ENCODE measurements at regions not wholly inside any gene's neighbourhood (a gene's known extent, or its start where the extent isn't known, plus 50 kb on each side); places are given as distances from the start of the nearest gene placed in this dataset.

- no peak overlapping the region for H3K4ac ChIP-seq (replicated peaks; ENCODE audit: insufficient read length, low read depth, low read length)
- H3K4me3 ChIP-seq (ENCODE audit: extremely low read depth in 1 of 4, insufficient read depth in 2 of 4, low read depth in 3 of 4, low read length in 4 of 4), result no peak overlapping the region
- no peak overlapping the region for H2AFZ ChIP-seq (ENCODE audit: low read length)
- no peaks in the 10 kb centered on the region for H3K36me3 ChIP-seq (ENCODE audit: control insufficient read depth in 2 of 4, insufficient read depth in 4 of 4, low read length in 3 of 4)
- no peak overlapping the region for H3K18ac ChIP-seq (ENCODE audit: extremely low read depth, low read length)
- no peaks in the 10 kb centered on the region for H4K20me1 ChIP-seq (replicated peaks in 1 of 2; ENCODE audit: control insufficient read depth in 1 of 2, insufficient read depth in 2 of 2, low read length in 2 of 2)
- no peak overlapping the region for H4K91ac ChIP-seq (replicated peaks; ENCODE audit: insufficient read length, low read length)
- DNase-seq (ENCODE audit: low read depth in 1 of 2, low spot score in 2 of 2), result no peak
- no peak overlapping the region for H3K27ac ChIP-seq (ENCODE audit: low read depth, low read length)
- no peak overlapping the region for H2BK20ac ChIP-seq (ENCODE audit: low read length)
- H3K4me1 ChIP-seq (replicated peaks in 1 of 4; ENCODE audit: control insufficient read depth in 3 of 4, insufficient read depth in 4 of 4, low read length in 3 of 4), result no peaks in the 10 kb centered on the region
- H3K9ac ChIP-seq (replicated peaks in 1 of 4; ENCODE audit: extremely low read depth in 1 of 4, low read depth in 3 of 4, low read length in 3 of 4), result no peak overlapping the region
- no peak overlapping the region for H3K23ac ChIP-seq (ENCODE audit: insufficient read length)
- POLR2A ChIA-PET (ENCODE audit: partially characterized antibody), result no interaction called here
- 95% methylated on average over 5 of the region's 5 CpGs; no CpG with 5 or more reads in 1 of the 2 experiments for WGBS, 2 experiments (ENCODE audit: extremely low coverage in 1 of 2, insufficient coverage in 1 of 2, insufficient read length in 1 of 2, insufficient replicate concordance in 2 of 2, low coverage in 1 of 2, low lambda C conversion rate in 2 of 2, missing lambda C conversion rate in 1 of 2)
- H3K23me2 ChIP-seq (ENCODE audit: low read depth, low read length), result no peaks in the 10 kb centered on the region
- H3K4me2 ChIP-seq (ENCODE audit: insufficient read depth in 1 of 2, low read depth in 2 of 2, low read length in 2 of 2), result no peak overlapping the region
- CTCF ChIA-PET (ENCODE audit: partially characterized antibody), result no interaction called here
- TF ChIP-seq KDM1A (IDR thresholded peaks at IDR 0.05; ENCODE audit: borderline replicate concordance, low read length), result 0 out of 2 replicates have a peak, but pooled peaks have one; percentile 21
- no peak for TF ChIP-seq ZNF274 (IDR thresholded peaks at IDR 0.05; ENCODE audit: borderline replicate concordance, extremely low read depth, low read length)
- TF ChIP-seq CHD2 (IDR thresholded peaks at IDR 0.05; ENCODE audit: low read length), result no peak
- no peak overlapping the region for H2BK15ac ChIP-seq (ENCODE audit: low read length)
- H2BK12ac ChIP-seq (ENCODE audit: low read depth, low read length), result no peak overlapping the region
- no peaks in the 10 kb centered on the region for H3K27me3 ChIP-seq (replicated peaks in 1 of 4; ENCODE audit: control insufficient read depth in 3 of 4, extremely low read depth in 1 of 4, insufficient read depth in 3 of 4, low read length in 3 of 4)
- no peaks in the 10 kb centered on the region for H3K79me2 ChIP-seq (ENCODE audit: control insufficient read depth in 1 of 2, insufficient read depth in 2 of 2, low read length in 2 of 2)
- H3K79me1 ChIP-seq (ENCODE audit: low read depth, low read length), result no peaks in the 10 kb centered on the region
- no peak overlapping the region for H2BK5ac ChIP-seq (ENCODE audit: low read depth, low read length)
- H2AK5ac ChIP-seq (ENCODE audit: low read depth, low read length), result no peak overlapping the region
- no peak overlapping the region for H3K56ac ChIP-seq (replicated peaks; ENCODE audit: insufficient read length, low read depth, low read length)
- no peak for FAIRE-seq
- H3K9me3 ChIP-seq (ENCODE audit: insufficient read depth in 2 of 2, low read depth in 1 of 2, low read length in 1 of 2), result no peaks in the 10 kb centered on the region
- H2BK120ac ChIP-seq (replicated peaks; ENCODE audit: low read depth, low read length), result no peak overlapping the region
- H4K8ac ChIP-seq (ENCODE audit: extremely low read depth, insufficient read depth, low read length), result no peak overlapping the region
- no peak overlapping the region for H4K5ac ChIP-seq (ENCODE audit: insufficient read length, low read depth, low read length)
- H3K14ac ChIP-seq (ENCODE audit: insufficient read length), result no peak overlapping the region
Measured at GRCh38 chr1:8095584-8095983, 69.5 kb upstream of the ERRFI1 start.

All from H1 (cell line).